IMR-90 (cell line): ENCODE measurements at regions not wholly inside any gene's neighbourhood (a gene's known extent, or its start where the extent isn't known, plus 50 kb on each side); places are given as distances from the start of the nearest gene placed in this dataset.

ENCODE experiments used
- ATAC-seq: fragments of 200-7000 bp; cut with Tn5 transposase; 2 replicates; pipeline ENCODE4 v1.9.1; 2020; ENCODE audit warnings: low read depth, mild to moderate bottlenecking, moderate library complexity
- BruUV-seq: library from RNA; stranded (reverse); fragments of 400-500 nt; replicated peaks from 2 replicates; lab custom pipeline; 2021; lab: Mats Ljungman, UMichigan
- CTCF ChIA-PET: fragments of 300-600 bp; formaldehyde crosslinking; extraction: SDS; loops from one replicate; lab custom pipeline; 2021; ENCODE audit warnings: antibody characterized with exemption; lab: Yijun Ruan, JAX
- POLR2A ChIA-PET: fragments of 300-600 bp; sonication (Branson Sonifier 250); formaldehyde crosslinking; loops from one replicate; lab custom pipeline; 2022; ENCODE audit warnings: antibody characterized with exemption; ENCODE audit not compliant: unreplicated experiment; lab: Charles Lee
- DNase-seq: peaks from one replicate; pipeline ENCODE4 v3.0.0; 2013
- H2AFZ ChIP-seq: replicated peaks from 2 replicates; pipeline ENCODE3; 2013; ENCODE audit warnings: low read length, mild to moderate bottlenecking; ENCODE audit not compliant: poor library complexity
- H2AK5ac ChIP-seq: 2 replicates; pipeline ENCODE4 v1.6.1; 2013; ENCODE audit warnings: low read depth, low read length, inconsistent platforms
- H2AK9ac ChIP-seq: replicated peaks from 2 replicates; pipeline ENCODE3; 2013; ENCODE audit warnings: mild to moderate bottlenecking, low read depth, low read length, moderate library complexity; ENCODE audit not compliant: poor library complexity
- H2BK120ac ChIP-seq: 2 replicates; pipeline ENCODE4 v1.6.1; 2013; ENCODE audit warnings: low read depth, low read length, inconsistent platforms
- H2BK15ac ChIP-seq: 3 replicates; pipeline ENCODE4 v1.6.1; 2013; ENCODE audit warnings: low read depth, low read length, inconsistent platforms
- H2BK20ac ChIP-seq: 2 replicates; pipeline ENCODE4 v1.6.1; 2013; ENCODE audit warnings: low read depth, mild to moderate bottlenecking, inconsistent platforms, low read length, moderate library complexity
- H2BK5ac ChIP-seq: 2 replicates; pipeline ENCODE4 v1.6.1; 2013; ENCODE audit warnings: mild to moderate bottlenecking, low read depth, low read length, inconsistent platforms; ENCODE audit not compliant: poor library complexity, severe bottlenecking
- H3K14ac ChIP-seq: replicated peaks from 2 replicates; pipeline ENCODE4 v1.6.1; 2013; ENCODE audit warnings: low read depth, low read length, inconsistent platforms
- H3K18ac ChIP-seq: 2 replicates; pipeline ENCODE4 v1.6.1; 2013; ENCODE audit warnings: low read depth, low read length, control low read depth
- H3K23ac ChIP-seq: 2 replicates; pipeline ENCODE4 v1.6.1; 2013; ENCODE audit warnings: low read depth, low read length, inconsistent platforms
- H3K27ac ChIP-seq: 2 replicates; pipeline ENCODE4 v1.5.1; 2013; ENCODE audit warnings: mild to moderate bottlenecking, control low read depth, low read length; ENCODE audit not compliant: insufficient read depth
- H3K27me3 ChIP-seq: 2 replicates; pipeline ENCODE4 v1.6.1; 2013; ENCODE audit warnings: low read length; ENCODE audit not compliant: control insufficient read depth, insufficient read depth
- H3K36me3 ChIP-seq: 2 replicates; pipeline ENCODE4 v1.6.1; 2013; ENCODE audit warnings: low read length, mixed read lengths; ENCODE audit not compliant: control insufficient read depth, insufficient read depth
- H3K4ac ChIP-seq: 2 replicates; pipeline ENCODE4 v1.6.1; 2013; ENCODE audit warnings: low read depth, low read length, inconsistent platforms
- H3K4me1 ChIP-seq: 2 replicates; pipeline ENCODE4 v1.6.1; 2013; ENCODE audit warnings: low read length, mixed read lengths; ENCODE audit not compliant: control insufficient read depth, insufficient read depth
- H3K4me2 ChIP-seq: 2 replicates; pipeline ENCODE4 v1.6.1; 2013; ENCODE audit warnings: low read depth, mild to moderate bottlenecking, control low read depth, low read length, moderate library complexity
- H3K4me3 ChIP-seq: 2 replicates; pipeline ENCODE4 v1.5.1; 2013; ENCODE audit warnings: low read depth, mild to moderate bottlenecking, control low read depth, low read length, moderate library complexity; ENCODE audit not compliant: insufficient read depth
- H3K56ac ChIP-seq: 2 replicates; pipeline ENCODE4 v1.6.1; 2013; ENCODE audit warnings: low read length, inconsistent platforms; ENCODE audit not compliant: insufficient read depth; ENCODE audit errors: extremely low read depth
- H3K79me1 ChIP-seq, 2 experiments: 2 replicates each; pipeline ENCODE4 v1.6.1; 2013; ENCODE audit warnings: low read length in 2 of 2, inconsistent platforms in 1 of 2, low read depth in 1 of 2
- H3K9ac ChIP-seq: 2 replicates; pipeline ENCODE4 v1.6.1; 2013; ENCODE audit warnings: low read depth, low read length, control low read depth
- H3K9me1 ChIP-seq: 2 replicates; pipeline ENCODE4 v1.6.1; 2013; ENCODE audit warnings: low read length, inconsistent platforms; ENCODE audit not compliant: insufficient read depth
- H3K9me3 ChIP-seq: 2 replicates; pipeline ENCODE4 v1.6.1; 2013; ENCODE audit warnings: low read length; ENCODE audit not compliant: control insufficient read depth, insufficient read depth
- H4K20me1 ChIP-seq: 2 replicates; pipeline ENCODE4 v1.6.1; 2013; ENCODE audit warnings: low read length, inconsistent platforms; ENCODE audit not compliant: insufficient read depth
- H4K5ac ChIP-seq: 2 replicates; pipeline ENCODE4 v1.6.1; 2013; ENCODE audit warnings: mild to moderate bottlenecking, low read depth, low read length, control low read depth
- H4K8ac ChIP-seq, 2 experiments: 2 replicates each; pipeline ENCODE4 v1.6.1; 2013; ENCODE audit warnings: low read depth in 2 of 2, low read length in 2 of 2, control low read depth in 1 of 2, inconsistent platforms in 1 of 2
- H4K91ac ChIP-seq: 2 replicates; pipeline ENCODE4 v1.6.1; 2013; ENCODE audit warnings: low read depth, low read length, inconsistent platforms; ENCODE audit not compliant: insufficient read depth
- CHD1 ChIP-seq: IDR thresholded peaks from 2 replicates; pipeline ENCODE4 v1.6.1; 2012; ENCODE audit warnings: low read depth, low read length, improper control_type of control experiment
- CTCF ChIP-seq: conservative IDR thresholded peaks from 2 replicates; pipeline ENCODE4 v1.5.1; 2012; ENCODE audit warnings: mild to moderate bottlenecking, low read depth, low read length, improper control_type of control experiment
- FOS ChIP-seq: fragments of 150-350 bp; IDR thresholded peaks from 2 replicates; pipeline ENCODE4 v1.6.1; 2016; ENCODE audit warnings: low read depth, low read length
- MAZ ChIP-seq: IDR thresholded peaks from 2 replicates; pipeline ENCODE4 v1.6.1; 2012; ENCODE audit warnings: low read depth, mild to moderate bottlenecking, low read length, improper control_type of control experiment, moderate library complexity, borderline replicate concordance
- USF2 ChIP-seq: fragments of 150-350 bp; IDR thresholded peaks from 2 replicates; pipeline ENCODE4 v1.6.1; 2017; ENCODE audit warnings: mild to moderate bottlenecking, antibody characterized with exemption, low read length, low read depth
- WGBS, 2 experiments: methylation state at CpG; one replicate each; pipeline versions ENCODE4 v1.1.5 to v1.1.7; 2013; ENCODE audit warnings: missing lambda C conversion rate in 2 of 2; ENCODE audit not compliant: insufficient read length in 1 of 2; ENCODE audit errors: extremely low coverage in 2 of 2; 5-methylcytosine and 5-hydroxymethylcytosine counted together
- dilution Hi-C: fragments of 300-500 bp; cut with HindIII; formaldehyde crosslinking; loops from one replicate; pipeline ENCODE4 v1.14.3; 2018; ENCODE audit warnings: low sequenced_read_pairs; ENCODE audit not compliant: unreplicated experiment
- in situ Hi-C: fragments of 300-500 bp; cut with MboI; formaldehyde crosslinking; loops from 3 replicates; pipeline ENCODE4 v1.14.3; 2019; ENCODE audit warnings: low sequenced_read_pairs, inconsistent platforms, mixed read lengths
- intact Hi-C: fragments of 100-400 bp; cut with micrococcal nuclease; formaldehyde crosslinking; loops from 2 replicates; pipeline ENCODE4 v1.10.0; 2022

- H3K14ac ChIP-seq: no peak overlapping the region
- H3K79me1 ChIP-seq: no peaks in the 10 kb centered on the region
- H3K9ac ChIP-seq: no peak overlapping the region
- no peaks in the 10 kb centered on the region for H3K4me1 ChIP-seq
- in situ Hi-C loops (no loop called here), dilution Hi-C loops (no loop called here), intact Hi-C loops (no loop called here)
- TF ChIP-seq USF2: no peak
- no peak for TF ChIP-seq MAZ
- no peak for TF ChIP-seq CTCF
- TF ChIP-seq FOS: no peak
- TF ChIP-seq CHD1: no peak
- no peak overlapping the region for H4K5ac ChIP-seq
- no peaks in the 10 kb centered on the region for H4K20me1 ChIP-seq
- H3K36me3 ChIP-seq: no peaks in the 10 kb centered on the region
- no peak overlapping the region for H4K8ac ChIP-seq
- DNase-seq (no peak), ATAC-seq (no peak)
- no peak overlapping the region for H3K23ac ChIP-seq
- no peak overlapping the region for H2BK15ac ChIP-seq
- H3K4me2 ChIP-seq: no peak overlapping the region
- H2AK9ac ChIP-seq: no peak overlapping the region
- H3K4ac ChIP-seq: no peak overlapping the region
- H3K27ac ChIP-seq: no peak overlapping the region
- H2BK5ac ChIP-seq: no peak overlapping the region
- ChIA-PET CTCF (no interaction called here), POLR2A (interaction anchor here (0.6 kb wide), 1 partner anchor 24 kb away, joined by 3 read pairs; no protein-coding TSS in a partner anchor)
- H3K9me1 ChIP-seq: no peaks in the 10 kb centered on the region
- no peak overlapping the region for H4K91ac ChIP-seq
- whole genome bisulfite sequencing, 2 experiments: 98% methylated on average over 20 of the region's 43 CpGs; no CpG with 5 or more reads in 1 of the 2 experiments
- no TSS peak for BruUV-seq
- no peak overlapping the region for H3K4me3 ChIP-seq
- no peak overlapping the region for H2AFZ ChIP-seq
- no peaks in the 10 kb centered on the region for H3K27me3 ChIP-seq
- H3K9me3 ChIP-seq: no peaks in the 10 kb centered on the region
- H2AK5ac ChIP-seq: peak overlapping the region; percentile 2; the same call in 1 of the 2 replicates
- H2BK120ac ChIP-seq: no peak overlapping the region
- no peak overlapping the region for H3K56ac ChIP-seq
- no peak overlapping the region for H2BK20ac ChIP-seq
- no peak overlapping the region for H3K18ac ChIP-seq
These were observed 58.4 kb upstream of the PPP1R12A start for GRCh38 chr12:79993106-79993862.
